GM18508 (cell line): ENCODE measurements at regions not wholly inside any gene's neighbourhood (a gene's known extent, or its start where the extent isn't known, plus 50 kb on each side); places are given as distances from the start of the nearest gene placed in this dataset.
A peak's percentile ranks its signal among the peaks of the same experiment; 100 is the strongest.
"Not testable (repeated sequence)": the region's sequence is repeated elsewhere in the genome, so short reads cannot be mapped to it uniquely, and the experiment has no call there.

ENCODE experiments used
- ATAC-seq: cut with Tn5 transposase; IDR thresholded peaks from one replicate; pipeline ENCODE4 v1.9.1; 2021; ENCODE audit warnings: moderate number of reproducible peaks; ENCODE audit not compliant: insufficient read depth, unreplicated experiment

GRCh38 chr3:195999176-195999575 is 82.7 kb downstream of the TFRC start:
- ATAC-seq: not testable (repeated sequence)

- ATAC-seq: not testable (repeated sequence)
These were observed 85.6 kb downstream of the TFRC start for GRCh38 chr3:195996314-195996713.

DNA sequence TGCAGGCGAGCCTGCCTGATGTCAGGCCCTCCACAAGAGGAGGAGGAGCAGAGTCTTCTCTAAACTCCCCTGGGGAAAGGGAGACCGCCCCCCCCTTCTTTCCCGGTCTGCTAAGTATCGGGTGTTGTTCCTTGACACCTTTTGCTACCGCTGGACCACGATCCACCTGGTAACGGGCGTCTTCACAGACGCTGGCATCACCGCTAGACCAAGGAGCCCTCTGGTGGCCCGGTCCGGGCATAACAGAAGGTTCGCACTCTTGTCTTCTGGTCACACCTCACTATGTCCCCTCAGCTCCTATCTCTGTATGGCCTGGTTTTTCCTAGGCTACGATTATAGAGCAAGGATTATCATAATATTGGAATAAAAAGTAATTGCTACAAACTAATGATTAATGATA is 86.0 kb upstream of the TNK2 start:
- ATAC-seq: not testable (repeated sequence)

DNA sequence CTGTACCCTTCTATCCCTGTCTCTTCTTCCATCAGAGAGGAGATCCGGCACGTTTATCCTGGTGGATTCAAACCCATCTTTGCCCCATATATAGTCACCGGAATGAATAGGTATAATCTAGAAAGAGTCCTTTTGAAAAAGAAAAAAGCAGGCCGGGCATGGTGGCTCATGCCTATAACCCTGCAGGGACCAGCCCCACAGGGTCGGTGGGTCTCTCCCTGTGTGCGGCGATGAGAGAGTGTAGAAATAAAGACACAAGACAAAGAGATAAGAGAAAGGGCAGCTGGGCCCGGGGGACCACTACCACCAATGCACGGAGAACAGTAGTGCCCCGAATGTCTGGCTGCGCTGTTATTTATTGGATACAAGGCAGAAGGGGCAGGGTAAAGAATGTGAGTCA is 85.3 kb upstream of the TNK2 start:
- ATAC-seq: not testable (repeated sequence)

DNA sequence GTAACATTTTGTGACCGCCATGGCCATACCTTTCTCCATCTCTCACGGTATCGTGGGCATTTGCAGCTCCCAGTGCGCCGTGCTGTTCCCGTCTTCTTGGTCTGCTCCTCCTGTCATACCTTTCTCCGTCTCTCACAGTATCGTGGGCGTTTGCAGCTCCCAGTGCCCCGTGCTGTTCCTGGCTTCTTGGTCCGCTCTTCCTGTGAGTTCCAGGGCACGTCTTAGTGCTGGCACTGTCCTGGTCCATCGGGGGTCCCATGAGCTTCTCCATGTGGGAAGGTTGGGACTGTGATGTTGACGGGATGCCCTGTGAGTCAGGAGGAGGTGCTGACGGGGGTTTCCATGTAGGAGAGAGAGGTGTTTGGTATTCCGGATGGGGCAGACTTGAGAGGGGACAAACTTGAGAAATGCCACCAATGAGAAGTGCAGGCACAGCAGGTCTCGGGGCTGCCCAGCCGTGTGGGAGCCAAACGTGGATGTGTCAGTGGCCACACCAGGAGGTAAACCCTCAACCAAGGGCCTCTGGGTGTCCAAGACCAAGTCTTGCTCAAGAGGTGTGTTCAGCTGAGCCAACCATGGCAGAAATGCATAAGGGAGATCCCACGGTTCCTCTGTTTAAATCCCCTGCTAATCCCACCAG is 84.7 kb upstream of the TNK2 start:
- ATAC-seq: not testable (repeated sequence)

DNA sequence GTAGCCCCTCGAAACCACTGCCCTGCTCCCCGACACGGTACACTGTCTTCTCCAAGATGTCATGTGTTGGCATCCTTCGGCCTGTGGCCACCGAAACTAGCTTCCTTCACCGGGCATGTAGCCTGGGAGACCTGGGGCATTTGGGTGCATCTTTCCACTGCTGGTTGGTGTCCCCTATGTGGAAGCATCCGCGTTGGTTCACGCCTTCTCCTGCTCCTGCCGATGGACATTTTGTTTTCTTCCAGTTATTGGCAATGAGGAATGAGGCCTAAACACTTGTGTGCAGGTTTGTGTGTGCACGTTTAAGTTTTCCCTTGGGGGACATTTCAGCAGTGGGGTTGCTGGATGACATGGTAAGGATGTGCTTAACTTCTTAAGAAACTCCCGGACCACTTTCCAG is 83.6 kb upstream of the TNK2 start:
- ATAC-seq: not testable (repeated sequence)

- not testable (repeated sequence) for ATAC-seq
These were observed 82.9 kb upstream of the TNK2 start for GRCh38 chr3:195991243-195991642.

DNA sequence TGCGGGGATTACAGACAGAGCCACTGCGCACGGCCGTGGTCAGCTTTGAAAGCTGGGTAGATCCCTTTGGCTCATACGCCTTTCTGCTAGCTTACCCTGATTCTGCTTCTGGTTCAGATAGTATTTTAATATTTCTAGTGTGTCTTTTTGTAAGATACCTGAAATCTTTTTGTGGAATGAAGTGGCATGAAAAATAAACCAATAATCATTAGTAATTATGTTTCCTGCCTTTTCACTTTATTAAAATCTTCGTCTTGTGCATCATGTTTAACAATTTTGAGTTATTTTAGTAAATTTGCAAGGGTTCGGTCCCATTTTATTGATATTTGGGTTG is 82.5 kb upstream of the TNK2 start:
- not testable (repeated sequence) for ATAC-seq

DNA sequence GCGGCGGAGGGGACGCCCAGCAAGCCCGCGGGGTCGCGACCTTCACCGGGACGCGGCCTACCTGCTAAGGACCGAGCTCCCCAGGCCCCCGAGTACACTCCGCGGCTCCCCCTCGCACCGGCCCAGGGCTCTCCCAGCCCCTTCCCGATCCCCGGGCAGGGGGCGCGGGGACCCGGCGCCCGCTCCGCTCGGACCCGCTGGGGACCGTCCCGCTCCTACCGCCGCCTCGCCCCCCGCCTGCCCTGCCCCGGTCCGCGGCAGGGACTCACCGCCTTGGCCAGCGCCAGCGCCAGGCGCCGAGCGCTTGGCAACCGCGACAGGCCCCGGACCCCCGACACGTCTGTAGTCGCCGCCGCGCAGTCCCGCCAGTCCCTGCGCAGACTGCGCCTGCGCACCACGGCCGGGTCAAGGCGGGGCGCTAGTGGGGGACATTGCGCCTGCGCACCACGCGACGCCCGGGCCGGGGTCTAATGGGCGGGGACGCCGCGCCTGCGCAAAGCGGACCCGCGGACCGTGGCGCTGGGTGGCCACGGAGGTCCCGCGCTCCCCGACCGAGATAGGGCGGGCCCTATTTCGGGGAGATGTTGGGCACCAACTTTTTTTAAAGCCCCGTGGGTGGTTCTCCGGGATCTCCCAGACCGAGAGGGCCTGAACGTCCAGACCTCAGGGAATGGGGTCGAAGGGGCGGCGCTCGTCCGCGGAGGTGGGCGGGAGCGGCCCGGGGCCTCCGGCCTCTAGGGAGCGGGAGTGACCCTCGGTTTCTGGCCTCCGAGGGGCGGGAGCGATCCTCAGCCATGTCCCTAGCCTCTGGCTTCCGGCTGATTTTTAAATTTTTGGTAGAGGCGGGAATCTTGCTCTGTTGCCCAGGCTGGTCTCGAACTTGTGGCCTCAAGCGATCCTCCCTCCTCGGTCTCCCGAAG is 81.8 kb upstream of the TNK2 start:
- peak; percentile 39 for ATAC-seq

DNA sequence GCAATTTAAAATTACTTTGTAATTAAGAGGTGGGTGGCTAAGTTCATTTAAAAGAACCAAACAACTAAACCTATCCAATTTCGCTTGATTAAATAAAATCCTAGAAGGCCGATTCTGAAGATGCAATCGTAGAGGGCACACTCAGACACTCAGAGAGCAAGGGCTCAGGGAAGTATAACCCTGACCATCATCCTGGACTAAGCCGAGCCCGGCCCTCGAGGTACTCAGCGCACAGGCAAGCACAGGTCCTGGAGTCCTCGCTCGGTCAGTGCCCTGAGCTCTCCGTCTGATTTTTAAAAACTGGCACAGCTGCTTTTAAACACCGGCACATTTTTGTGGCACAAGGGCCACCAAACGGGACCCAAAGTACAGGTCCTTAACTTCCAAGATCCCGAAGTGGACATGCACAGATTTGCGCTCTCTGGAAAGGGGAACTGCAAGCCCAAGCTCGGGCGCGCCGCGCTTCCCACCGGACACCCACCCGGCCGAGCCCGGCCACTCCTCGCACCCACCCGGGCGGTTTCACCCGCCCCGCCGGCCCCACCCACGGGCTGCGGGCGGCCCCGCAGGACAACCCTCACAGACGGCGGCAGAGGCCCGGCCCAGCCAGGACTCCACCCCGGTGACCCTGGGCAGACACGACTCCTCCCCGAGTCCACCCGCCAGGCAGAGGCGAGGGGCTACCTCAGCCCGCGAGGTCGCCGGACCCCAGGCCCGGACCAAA is 81.0 kb upstream of the TNK2 start:
- peak; percentile 7 for ATAC-seq

- not testable (repeated sequence) for ATAC-seq
These were observed 80.4 kb upstream of the TNK2 start for GRCh38 chr3:195988764-195989163.

GRCh38 chr3:195987001-195987400 is 78.7 kb upstream of the TNK2 start:
- not testable (repeated sequence) for ATAC-seq

GRCh38 chr3:195986576-195986975 is 78.2 kb upstream of the TNK2 start:
- ATAC-seq: not testable (repeated sequence)

DNA sequence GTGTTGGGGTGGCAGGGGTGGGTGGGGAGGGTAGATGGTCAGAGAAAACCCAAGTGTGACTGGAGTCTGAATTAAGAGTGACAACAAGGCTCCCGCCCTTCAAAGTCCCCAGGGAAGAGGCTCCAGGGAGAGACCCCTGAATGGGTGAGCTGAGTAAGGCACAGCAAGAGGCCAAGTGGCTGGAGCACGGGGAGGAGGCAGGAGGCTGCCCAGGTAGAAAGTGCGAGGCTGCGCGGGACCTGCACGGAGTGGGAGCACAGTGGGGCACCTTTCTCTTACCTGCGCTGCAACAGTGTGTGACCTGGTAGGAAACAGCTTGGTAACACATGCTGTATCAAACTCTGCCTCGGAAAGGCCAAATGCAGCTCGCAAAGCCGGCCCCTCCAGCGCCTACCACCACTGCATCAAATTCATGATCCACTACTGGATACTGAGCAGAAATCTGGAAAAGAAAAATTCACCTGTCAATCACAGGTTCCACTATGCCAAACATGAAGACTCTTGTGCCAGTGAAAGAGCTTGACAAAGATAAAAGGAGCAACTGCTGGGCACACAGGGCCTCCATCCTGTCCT is 77.1 kb upstream of the TNK2 start:
- not testable (repeated sequence) for ATAC-seq

- ATAC-seq: not testable (repeated sequence)
These were observed 76.2 kb upstream of the TNK2 start for GRCh38 chr3:195984392-195985030.

- ATAC-seq: not testable (repeated sequence)
These were observed 75.5 kb upstream of the TNK2 start for GRCh38 chr3:195983880-195984279.

DNA sequence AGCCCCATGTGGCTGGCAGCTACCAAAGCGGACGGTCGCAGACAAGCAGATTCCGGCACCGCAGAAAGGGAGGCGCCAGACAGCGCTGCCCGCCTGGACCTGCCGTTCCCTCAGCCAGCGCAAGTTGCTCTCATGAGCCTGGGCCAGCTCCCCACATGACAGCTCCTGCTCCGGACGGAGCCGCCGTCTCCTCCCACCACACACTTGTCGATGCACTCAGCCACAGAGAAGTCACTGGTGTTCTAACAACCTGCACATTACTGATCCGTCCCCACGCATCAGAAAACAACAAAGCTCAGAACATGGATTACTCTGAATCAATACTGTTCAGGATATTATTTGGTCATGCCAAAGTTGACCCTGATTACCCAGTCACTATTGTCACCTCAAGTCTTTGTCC is 74.4 kb upstream of the TNK2 start:
- not testable (repeated sequence) for ATAC-seq

DNA sequence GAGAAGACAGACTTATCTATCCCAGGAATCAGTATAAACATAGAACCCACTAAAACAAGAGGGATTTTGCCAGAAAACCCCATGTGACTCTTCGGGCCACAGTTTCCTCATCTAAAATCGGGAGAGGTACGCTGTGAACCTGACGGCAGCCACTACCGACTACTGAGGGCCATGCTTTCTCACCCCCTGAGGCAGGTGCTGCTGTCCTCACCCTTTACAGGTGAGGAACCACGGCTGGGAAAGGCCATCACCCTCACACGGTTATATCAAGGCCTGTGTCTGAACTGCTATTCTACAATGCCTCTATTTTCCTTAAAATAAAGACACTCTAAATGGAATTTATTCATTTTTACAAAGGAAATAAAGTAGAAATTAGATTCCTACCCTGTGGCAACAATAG is 73.4 kb upstream of the TNK2 start:
- ATAC-seq: not testable (repeated sequence)

DNA sequence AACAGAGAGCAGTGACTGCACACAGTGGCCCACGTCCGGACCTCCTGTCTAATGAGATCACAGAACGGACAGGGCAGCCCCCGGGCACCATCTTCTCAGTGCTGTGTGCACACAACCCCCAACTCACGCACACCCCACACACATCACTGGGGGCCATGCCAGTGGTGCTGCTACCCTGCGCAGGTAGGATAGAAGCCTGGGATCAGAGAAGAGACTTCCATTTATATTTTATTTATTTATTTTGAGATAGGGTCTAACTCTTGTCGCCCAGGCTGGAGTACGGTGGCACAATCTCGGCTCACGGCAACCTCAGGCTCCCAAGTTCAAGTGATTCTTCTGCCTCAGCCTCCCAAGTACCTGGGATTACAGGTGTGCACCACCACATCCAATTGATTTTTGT is 71.5 kb upstream of the TNK2 start:
- ATAC-seq: not testable (repeated sequence)

DNA sequence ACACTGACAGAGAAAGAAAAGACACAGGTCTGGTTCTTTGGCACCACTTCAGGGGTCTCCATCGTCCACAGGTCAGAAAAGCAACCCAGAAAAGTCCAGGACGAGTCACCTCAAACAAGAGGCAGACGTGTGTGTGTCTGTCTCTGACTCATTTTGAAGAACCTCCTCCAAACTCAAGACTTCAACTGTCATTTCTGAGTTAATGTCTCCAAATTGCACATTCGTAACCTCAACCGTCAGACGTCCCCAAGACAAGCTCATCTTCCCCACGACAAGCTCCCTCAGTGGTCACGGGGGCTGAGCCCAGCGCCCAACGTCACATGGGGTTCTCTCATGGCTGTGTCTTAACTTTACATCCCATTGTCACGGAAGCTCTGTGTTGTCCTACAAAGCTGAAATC is 70.2 kb upstream of the TNK2 start:
- not testable (repeated sequence) for ATAC-seq
